NCI-H2196 treated with DMSO at 0.1 percent for 48 hours (cell line): ENCODE measurements at regions not wholly inside any gene's neighbourhood (a gene's known extent, or its start where the extent isn't known, plus 50 kb on each side); places are given as distances from the start of the nearest gene placed in this dataset.
"Not testable (repeated sequence)": the region's sequence is repeated elsewhere in the genome, so short reads cannot be mapped to it uniquely, and the experiment has no call there.

ENCODE experiments used
- DNase-seq: peaks from one replicate; lab custom pipeline; 2025; ENCODE audit not compliant: unreplicated experiment; lab: John Stamatoyannopoulos, UW

- peak; percentile 46 for DNase-seq
These were observed 65.2 kb downstream of the CCDC195 start for GRCh38 chr2:224650815-224651439.

DNA sequence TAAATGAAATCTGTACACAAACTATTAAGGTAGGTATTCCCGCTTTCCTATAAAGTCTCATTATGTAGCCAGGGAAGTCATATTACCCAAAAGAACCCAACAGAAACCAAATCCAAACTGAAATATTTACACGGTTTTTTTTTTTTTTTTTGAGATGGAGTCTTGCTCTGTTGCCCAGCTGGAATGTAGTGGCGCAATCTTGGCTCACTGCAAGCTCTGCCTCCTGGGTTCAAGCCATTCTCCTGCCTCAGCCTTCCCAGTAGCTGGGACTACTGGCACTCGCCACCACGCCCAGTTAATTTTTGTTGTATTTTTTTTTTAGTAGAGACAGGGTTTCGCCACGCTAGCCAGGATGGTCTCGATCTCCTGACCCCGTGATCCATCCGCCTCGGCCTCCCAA lies 62.5 kb upstream of the CUL3 start:
- DNase-seq, result not testable (repeated sequence)

GRCh38 chr2:224646242-224646846 lies 61.2 kb upstream of the CUL3 start:
- no peak for DNase-seq

GRCh38 chr2:224645722-224646121 lies 60.6 kb upstream of the CUL3 start:
- DNase-seq, result peak; percentile 35

DNA sequence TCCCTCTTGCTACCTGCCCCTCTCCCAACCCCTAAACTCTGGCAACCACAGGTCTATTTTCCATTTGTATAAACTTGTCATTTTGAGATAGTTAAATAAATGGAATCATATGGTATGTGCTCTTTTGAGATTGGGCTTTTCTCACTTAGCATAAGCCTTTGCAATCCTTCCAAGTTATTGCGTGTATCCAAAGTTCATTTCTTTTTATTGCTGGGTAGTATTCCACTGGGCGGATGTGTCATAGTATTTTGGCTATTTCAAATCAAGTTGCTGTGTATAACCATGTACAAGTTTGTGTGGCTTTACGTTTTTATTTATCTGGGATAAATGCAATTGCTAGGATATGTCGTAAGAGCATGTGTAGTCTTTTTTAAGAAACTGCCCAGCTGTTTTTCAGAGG lies 55.5 kb upstream of the CUL3 start:
- no peak for DNase-seq

DNA sequence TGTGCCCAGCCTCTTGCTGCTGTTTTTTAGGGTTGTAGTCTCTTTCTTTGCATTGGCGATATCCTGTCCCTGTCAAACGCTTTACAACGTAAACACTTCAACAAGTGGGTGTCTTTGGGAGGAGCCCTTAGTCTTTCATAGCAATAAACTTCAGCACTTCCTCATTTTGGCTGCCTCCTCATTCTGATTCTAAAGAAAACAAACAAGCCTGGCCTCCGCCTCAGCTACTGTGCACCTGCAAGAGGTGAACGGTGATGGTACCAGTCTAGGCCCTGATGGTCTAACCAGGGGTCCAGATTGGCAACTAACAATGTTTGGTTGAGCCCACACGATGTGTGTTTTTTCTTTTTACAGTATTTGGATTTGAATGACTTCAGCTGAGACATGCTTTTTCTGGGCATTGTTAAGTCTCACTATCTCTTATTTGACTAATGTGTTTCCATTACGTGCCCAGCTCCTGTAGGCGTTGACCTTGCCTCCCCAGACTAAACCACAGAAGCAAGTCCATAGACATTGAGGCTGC lies 53.2 kb upstream of the CUL3 start:
- DNase-seq, result no peak
